ENCODE measurements at regions not wholly inside any gene's neighbourhood (a gene's known extent, or its start where the extent isn't known, plus 50 kb on each side); places are given as distances from the start of the nearest gene placed in this dataset.

DNA sequence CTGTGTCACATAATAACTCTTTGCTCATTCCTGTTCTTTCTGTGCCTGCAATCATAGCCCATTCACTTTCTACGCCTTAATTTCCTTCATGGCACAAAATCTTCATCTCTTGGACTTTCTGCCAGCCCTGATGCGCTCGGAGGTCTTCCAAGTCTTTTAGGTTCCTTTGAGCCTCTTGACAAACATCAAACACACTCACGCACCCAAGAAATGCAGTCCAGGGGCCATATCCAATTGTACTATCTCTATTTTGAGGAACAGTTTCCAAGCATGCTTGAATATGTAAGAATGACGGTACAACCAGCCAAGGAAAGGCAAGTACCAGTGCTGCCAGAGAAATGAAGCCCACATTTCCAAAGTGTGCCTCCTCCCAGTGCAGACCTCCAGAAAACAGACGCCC, 234.1 kb downstream of the MEX3B start:
- Histone ChIP-seq H3K23me2 (ENCODE audit: insufficient read length, low read depth, low read length, poor library complexity, severe bottlenecking) (no peaks in the 10 kb centered on the region), H3K27ac (ENCODE audit: insufficient read length, low read depth, low read length) (no peak overlapping the region), H3K79me1 (ENCODE audit: insufficient read depth, low read depth, low read length, poor library complexity, severe bottlenecking) (no peaks in the 10 kb centered on the region), H2BK12ac (ENCODE audit: insufficient read length, low read depth, low read length) (no peak overlapping the region), H3K14ac (ENCODE audit: insufficient read depth, low read length) (no peak overlapping the region), H3K56ac (ENCODE audit: insufficient read length, low read depth, low read length) (no peak overlapping the region), H3T11ph (ENCODE audit: low read length) (no peak overlapping the region), H3K9ac (ENCODE audit: extremely low read depth, insufficient read length, low read length) (no peak overlapping the region), H3K27me3 (ENCODE audit: insufficient read depth, low read length) (no peaks in the 10 kb centered on the region), H3K18ac (ENCODE audit: insufficient read length, low read depth, low read length) (no peak overlapping the region), H3K4ac (ENCODE audit: low read depth, low read length) (no peak overlapping the region), H3K4me1 (ENCODE audit: insufficient read depth, low read length) (no peaks in the 10 kb centered on the region; the same call in 1 of the 2 replicates), H4K91ac (ENCODE audit: insufficient read length, low read depth, low read length) (no peak overlapping the region), H2AFZ (ENCODE audit: low read length) (no peak overlapping the region), H4K5ac (ENCODE audit: insufficient read length, low read depth, low read length) (no peak overlapping the region), H3K9me3 (ENCODE audit: control insufficient read depth, low read depth, low read length) (no peaks in the 10 kb centered on the region), H2AK5ac (ENCODE audit: insufficient read length, low read length) (no peak overlapping the region), H2BK20ac (ENCODE audit: low read depth, low read length, poor library complexity, severe bottlenecking) (no peak overlapping the region), H2BK120ac (ENCODE audit: low read depth, low read length, poor library complexity, severe bottlenecking) (no peak overlapping the region), H3K23ac (ENCODE audit: insufficient read length, low read depth, low read length) (no peak overlapping the region), H4K20me1 (ENCODE audit: control insufficient read depth, insufficient read depth, insufficient read length) (no peaks in the 10 kb centered on the region), H2BK15ac (ENCODE audit: low read depth, low read length) (no peak overlapping the region), H3K4me2 (ENCODE audit: insufficient read depth, insufficient read length, low read length) (no peak overlapping the region), H4K8ac (replicated peaks; ENCODE audit: insufficient read length, low read depth, low read length) (no peak overlapping the region), H3K79me2 (ENCODE audit: insufficient read depth, low read length) (no peaks in the 10 kb centered on the region), H2BK5ac (ENCODE audit: insufficient read length, low read length) (no peak overlapping the region)
- no CpG with 5 or more reads among the region's 6 CpGs for WGBS (ENCODE audit: extremely low coverage, insufficient read length, low lambda C conversion rate)
- DNase-seq: no peak
- H3K9me3 Mint-ChIP-seq: no peaks in the 10 kb centered on the region
- H3K4me1 Mint-ChIP-seq: peaks cover 3 to 12% of the 10 kb centered on the region in 2 experiments
- peaks cover 0 to 2% (median 0%) of the 10 kb centered on the region in 3 experiments; a peak in 1 of 7 replicates for H3K36me3 Mint-ChIP-seq (ENCODE audit: insufficient read depth in 1 of 3, low read depth in 3 of 3)
- no peak for TF ChIP-seq CTCF (conservative IDR thresholded peaks at IDR 0.05)
- H3K4me3 Mint-ChIP-seq: no peak overlapping the region
- H3K27ac Mint-ChIP-seq: 0 out of 7 replicates have a peak overlapping the region, but pooled peaks of 1 of the 3 experiments have one; percentile 2
- no peaks in the 10 kb centered on the region for H3K27me3 Mint-ChIP-seq (ENCODE audit: low read depth)

All from H9 (cell line).